Nephron (organoid): ENCODE measurements at regions not wholly inside any gene's neighbourhood (a gene's known extent, or its start where the extent isn't known, plus 50 kb on each side); places are given as distances from the start of the nearest gene placed in this dataset.

Experiments
- H3K27ac Mint-ChIP-seq, 3 experiments: 2 replicates each; pipeline ENCODE4 v1.8.0; 2020; ENCODE audit warnings: mixed read lengths in 3 of 3, mild to moderate bottlenecking in 2 of 3, moderate library complexity in 1 of 3
- H3K27me3 Mint-ChIP-seq: 2 replicates; pipeline ENCODE4 v1.8.0; 2021; ENCODE audit warnings: low read depth, mild to moderate bottlenecking, moderate library complexity, mixed read lengths
- H3K36me3 Mint-ChIP-seq: 2 replicates; pipeline ENCODE4 v1.8.0; 2020; ENCODE audit warnings: low read depth, mixed read lengths
- H3K4me1 Mint-ChIP-seq: 2 replicates; pipeline ENCODE4 v1.8.0; 2020; ENCODE audit warnings: mixed read lengths
- H3K4me3 Mint-ChIP-seq, 3 experiments: 2 replicates each; pipeline ENCODE4 v1.8.0; 2020; ENCODE audit warnings: mild to moderate bottlenecking in 3 of 3, mixed read lengths in 3 of 3, moderate library complexity in 2 of 3
- H3K9me3 Mint-ChIP-seq: 2 replicates; pipeline ENCODE4 v1.8.0; 2020; ENCODE audit warnings: mixed read lengths
- TF ChIP-seq, protein P1 (sequence below), 3 experiments: fragments of 200-600 bp; sonication (generic); IDR thresholded peaks; one replicate each; pipeline ENCODE4 v1.5.0; 2021; ENCODE audit warnings: antibody characterized with exemption in 3 of 3; ENCODE audit not compliant: unreplicated experiment in 3 of 3

DNA sequence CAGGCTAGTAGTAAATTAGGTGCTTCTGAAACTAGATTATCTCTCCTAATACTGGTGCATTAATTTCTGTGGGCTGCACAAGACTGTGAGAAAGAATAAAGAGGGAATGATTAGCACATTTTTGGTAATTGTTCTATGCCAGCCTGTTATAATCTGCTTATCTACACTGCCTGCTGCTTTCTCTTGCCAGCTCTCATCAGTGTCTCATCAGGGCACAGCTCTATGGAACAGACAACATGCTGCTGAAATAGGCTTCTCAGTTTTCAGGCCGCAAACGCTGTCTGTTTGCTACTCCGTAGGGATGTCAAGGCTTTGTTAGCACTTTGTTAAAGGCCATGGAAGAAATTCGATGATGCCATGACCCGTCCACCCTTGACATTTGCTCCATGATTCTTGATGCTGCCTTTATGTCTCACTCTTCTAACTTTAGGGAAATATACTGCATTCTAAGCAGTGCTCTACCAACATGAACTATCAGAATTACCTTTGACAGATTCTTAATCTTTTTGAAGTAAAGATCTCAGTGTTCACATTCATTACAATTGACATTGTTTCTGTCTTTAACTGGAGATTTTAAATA lies 84.0 kb upstream of the PRR20A start:
- TF ChIP-seq, protein P1, sequence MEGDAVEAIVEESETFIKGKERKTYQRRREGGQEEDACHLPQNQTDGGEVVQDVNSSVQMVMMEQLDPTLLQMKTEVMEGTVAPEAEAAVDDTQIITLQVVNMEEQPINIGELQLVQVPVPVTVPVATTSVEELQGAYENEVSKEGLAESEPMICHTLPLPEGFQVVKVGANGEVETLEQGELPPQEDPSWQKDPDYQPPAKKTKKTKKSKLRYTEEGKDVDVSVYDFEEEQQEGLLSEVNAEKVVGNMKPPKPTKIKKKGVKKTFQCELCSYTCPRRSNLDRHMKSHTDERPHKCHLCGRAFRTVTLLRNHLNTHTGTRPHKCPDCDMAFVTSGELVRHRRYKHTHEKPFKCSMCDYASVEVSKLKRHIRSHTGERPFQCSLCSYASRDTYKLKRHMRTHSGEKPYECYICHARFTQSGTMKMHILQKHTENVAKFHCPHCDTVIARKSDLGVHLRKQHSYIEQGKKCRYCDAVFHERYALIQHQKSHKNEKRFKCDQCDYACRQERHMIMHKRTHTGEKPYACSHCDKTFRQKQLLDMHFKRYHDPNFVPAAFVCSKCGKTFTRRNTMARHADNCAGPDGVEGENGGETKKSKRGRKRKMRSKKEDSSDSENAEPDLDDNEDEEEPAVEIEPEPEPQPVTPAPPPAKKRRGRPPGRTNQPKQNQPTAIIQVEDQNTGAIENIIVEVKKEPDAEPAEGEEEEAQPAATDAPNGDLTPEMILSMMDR (IDR thresholded peaks at IDR 0.05; ENCODE audit: unreplicated experiment in 3 of 3): no peak
- H3K4me1 Mint-ChIP-seq: no peaks in the 10 kb centered on the region
- H3K9me3 Mint-ChIP-seq: no peaks in the 10 kb centered on the region
- no peaks in the 10 kb centered on the region for H3K36me3 Mint-ChIP-seq
- H3K27ac Mint-ChIP-seq: no peak overlapping the region
- H3K27me3 Mint-ChIP-seq: no peaks in the 10 kb centered on the region
- H3K4me3 Mint-ChIP-seq: no peak overlapping the region

DNA sequence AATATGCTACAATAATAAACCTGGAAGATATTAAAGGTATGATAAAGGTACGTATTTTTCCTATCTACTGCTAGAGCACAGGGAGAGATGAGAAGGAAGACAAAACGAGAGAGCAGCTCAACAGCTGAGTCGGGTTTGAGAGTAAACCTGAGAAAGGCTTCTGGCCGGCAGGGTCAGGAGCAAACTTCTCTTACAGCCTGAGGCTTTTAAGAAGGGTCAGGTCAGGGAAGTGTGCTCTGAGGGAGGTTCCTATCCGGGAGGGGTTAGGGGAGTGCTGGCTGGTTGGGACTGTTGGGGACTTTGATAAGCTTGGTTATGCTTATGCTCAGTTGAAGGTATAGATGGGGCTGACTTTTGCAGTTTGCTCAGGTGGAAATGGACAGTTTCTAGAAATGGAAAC lies 77.7 kb upstream of the PRR20A start:
- Mint-ChIP-seq H3K27me3 (no peaks in the 10 kb centered on the region), H3K4me1 (no peaks in the 10 kb centered on the region)
- TF ChIP-seq, protein P1 (IDR thresholded peaks at IDR 0.05; ENCODE audit: unreplicated experiment in 3 of 3): no peak

DNA sequence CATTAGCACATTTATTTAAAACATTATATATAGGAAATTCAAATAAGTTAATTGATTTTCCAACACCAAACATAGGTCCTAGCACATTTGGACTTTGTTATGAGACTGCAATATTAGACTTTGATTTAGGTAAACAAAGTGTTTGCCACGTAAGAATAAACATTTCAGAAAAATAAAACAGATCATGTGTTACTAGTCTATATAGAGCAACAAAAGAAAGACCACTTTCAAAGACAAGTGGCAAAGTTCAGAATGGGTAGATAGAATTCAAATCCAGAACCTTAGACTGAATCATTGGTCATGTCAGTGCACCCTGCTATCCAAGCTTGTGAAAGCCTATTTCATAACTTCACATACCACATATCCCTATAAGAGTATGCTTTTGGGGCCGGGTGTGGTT lies 66.7 kb upstream of the PRR20A start:
- Mint-ChIP-seq H3K4me3 (no peak overlapping the region), H3K4me1 (no peaks in the 10 kb centered on the region), H3K9me3 (no peaks in the 10 kb centered on the region), H3K27me3 (no peaks in the 10 kb centered on the region), H3K36me3 (no peaks in the 10 kb centered on the region), H3K27ac (no peak overlapping the region)
- TF ChIP-seq, protein P1 (IDR thresholded peaks at IDR 0.05; ENCODE audit: unreplicated experiment in 3 of 3): no peak

More for the DNA sequence above, 77.7 kb upstream of the PRR20A start:
- no peak overlapping the region for H3K4me3 Mint-ChIP-seq
- H3K9me3 Mint-ChIP-seq: no peaks in the 10 kb centered on the region
- H3K27ac Mint-ChIP-seq: no peak overlapping the region
- H3K36me3 Mint-ChIP-seq: no peaks in the 10 kb centered on the region

DNA sequence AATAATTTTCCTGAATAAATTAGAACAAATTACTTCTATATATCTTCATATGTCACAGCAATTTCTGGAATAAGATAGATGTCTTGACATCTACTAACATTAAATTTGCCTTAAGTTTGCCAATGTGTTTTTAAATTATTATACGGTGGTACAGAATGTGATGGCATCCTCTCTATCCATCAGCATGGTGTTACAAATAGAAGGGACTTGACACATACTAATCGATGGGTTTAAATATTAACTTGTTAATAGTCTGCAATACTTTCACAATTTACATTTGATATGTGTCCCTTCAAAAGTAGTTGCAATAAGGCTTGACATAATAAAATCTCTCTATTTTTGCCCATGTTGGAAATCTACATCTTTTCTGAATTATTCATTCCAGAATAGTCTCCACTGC lies 65.1 kb upstream of the PRR20A start:
- Mint-ChIP-seq H3K27me3 (no peaks in the 10 kb centered on the region), H3K4me1 (no peaks in the 10 kb centered on the region), H3K9me3 (no peaks in the 10 kb centered on the region), H3K36me3 (no peaks in the 10 kb centered on the region), H3K27ac (no peak overlapping the region), H3K4me3 (no peak overlapping the region)
- TF ChIP-seq, protein P1 (IDR thresholded peaks at IDR 0.05; ENCODE audit: unreplicated experiment in 3 of 3): no peak

DNA sequence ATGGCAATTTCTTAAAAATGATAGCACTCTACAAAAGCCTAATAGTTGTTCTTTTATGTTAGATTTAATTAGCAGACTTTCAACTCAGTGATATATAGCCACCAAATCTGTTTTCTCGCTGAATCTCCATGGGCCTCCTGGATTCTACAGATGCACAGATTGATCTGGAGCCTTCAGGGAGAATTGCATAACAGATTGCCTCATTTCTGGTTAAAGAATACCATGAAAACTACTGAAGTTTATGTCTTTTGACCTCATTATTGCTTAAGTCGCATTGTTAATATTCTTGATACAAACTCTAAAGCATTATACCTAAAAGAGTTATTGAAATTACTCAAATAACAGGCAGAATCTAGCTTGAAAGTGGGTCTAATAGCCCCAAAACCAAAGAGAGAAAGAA lies 53.7 kb upstream of the PRR20A start:
- no peaks in the 10 kb centered on the region for H3K27me3 Mint-ChIP-seq
- H3K36me3 Mint-ChIP-seq: no peaks in the 10 kb centered on the region
- H3K27ac Mint-ChIP-seq: no peak overlapping the region
- TF ChIP-seq, protein P1 (IDR thresholded peaks at IDR 0.05; ENCODE audit: unreplicated experiment in 3 of 3): no peak
- no peaks in the 10 kb centered on the region for H3K4me1 Mint-ChIP-seq
- peaks cover 7% of the 10 kb centered on the region for H3K9me3 Mint-ChIP-seq
- no peak overlapping the region for H3K4me3 Mint-ChIP-seq
